Anterior cingulate cortex (tissue), 58 donors: ENCODE measurements at regions not wholly inside any gene's neighbourhood (a gene's known extent, or its start where the extent isn't known, plus 50 kb on each side); places are given as distances from the start of the nearest gene placed in this dataset.
"Not testable (repeated sequence)": the region's sequence is repeated elsewhere in the genome, so short reads cannot be mapped to it uniquely, and the experiment has no call there.

ENCODE experiments used
- DNase-seq, 58 donors: peaks; one replicate each; lab custom pipeline; 2025; lab: John Stamatoyannopoulos, UW

GRCh38 chr1:87398641-87399040 is 70.0 kb downstream of the LMO4 start:
- DNase-seq = no peak

DNA sequence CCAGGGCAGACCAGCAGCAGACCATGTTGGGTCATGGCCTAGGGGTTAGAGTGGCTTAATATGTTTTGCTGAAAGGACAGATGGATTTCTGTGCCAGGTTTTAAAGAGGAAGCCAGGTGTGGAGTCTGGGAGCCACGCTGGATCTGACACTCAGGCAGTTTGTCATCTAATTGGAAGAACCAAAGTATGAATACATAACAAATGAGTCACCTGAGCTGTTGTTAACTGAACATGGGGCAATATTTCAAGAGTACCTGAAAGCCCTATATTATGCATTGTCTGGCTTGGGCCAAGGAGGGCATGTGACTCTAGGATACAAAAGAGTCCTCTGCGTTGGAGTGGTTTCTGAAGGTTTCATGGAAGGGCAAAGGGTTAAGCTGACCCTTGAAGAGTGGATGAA is 70.6 kb downstream of the LMO4 start:
- DNase-seq = peak in 1 of 58 donors; percentile 1

DNA sequence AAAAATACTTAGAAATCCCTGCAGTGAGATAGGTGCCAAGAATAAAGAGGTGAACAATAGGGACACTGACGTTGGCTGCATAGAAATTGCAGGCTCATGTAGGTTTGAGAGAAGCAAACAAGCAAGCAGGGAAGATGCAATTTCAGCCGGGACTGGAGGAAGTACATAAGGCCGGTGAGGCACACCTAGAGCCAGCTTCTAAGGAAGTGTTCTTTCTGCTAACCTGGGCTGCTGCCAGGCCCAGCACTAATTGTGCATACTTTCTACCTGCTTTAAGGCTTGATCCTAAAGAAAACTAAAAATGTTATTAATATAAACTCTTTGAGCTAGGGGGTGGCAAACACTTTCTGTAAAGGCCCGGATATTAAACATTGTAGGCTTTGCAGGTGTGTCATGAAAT is 71.0 kb downstream of the LMO4 start:
- no peak for DNase-seq

DNA sequence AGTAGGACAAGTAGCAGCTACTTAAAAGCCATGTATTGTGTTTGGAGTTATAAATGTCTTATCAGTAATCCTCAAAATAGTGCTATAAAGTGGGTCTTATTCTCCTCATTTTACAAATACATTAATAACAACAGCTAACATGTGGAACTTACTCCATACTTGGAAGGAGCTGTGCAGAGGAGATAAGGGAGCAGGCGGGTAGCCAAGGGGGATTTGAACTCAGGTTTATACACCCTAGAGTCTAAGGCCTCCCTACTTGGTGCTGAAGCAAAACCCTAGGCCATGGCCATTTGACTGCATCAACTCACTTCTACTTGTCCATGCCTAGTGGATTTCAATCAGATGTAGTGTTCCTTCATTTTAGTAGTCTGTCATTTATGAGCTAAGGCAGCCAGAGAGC is 72.1 kb downstream of the LMO4 start:
- DNase-seq = no peak

GRCh38 chr1:87402241-87403002 is 73.7 kb downstream of the LMO4 start:
- no peak for DNase-seq

DNA sequence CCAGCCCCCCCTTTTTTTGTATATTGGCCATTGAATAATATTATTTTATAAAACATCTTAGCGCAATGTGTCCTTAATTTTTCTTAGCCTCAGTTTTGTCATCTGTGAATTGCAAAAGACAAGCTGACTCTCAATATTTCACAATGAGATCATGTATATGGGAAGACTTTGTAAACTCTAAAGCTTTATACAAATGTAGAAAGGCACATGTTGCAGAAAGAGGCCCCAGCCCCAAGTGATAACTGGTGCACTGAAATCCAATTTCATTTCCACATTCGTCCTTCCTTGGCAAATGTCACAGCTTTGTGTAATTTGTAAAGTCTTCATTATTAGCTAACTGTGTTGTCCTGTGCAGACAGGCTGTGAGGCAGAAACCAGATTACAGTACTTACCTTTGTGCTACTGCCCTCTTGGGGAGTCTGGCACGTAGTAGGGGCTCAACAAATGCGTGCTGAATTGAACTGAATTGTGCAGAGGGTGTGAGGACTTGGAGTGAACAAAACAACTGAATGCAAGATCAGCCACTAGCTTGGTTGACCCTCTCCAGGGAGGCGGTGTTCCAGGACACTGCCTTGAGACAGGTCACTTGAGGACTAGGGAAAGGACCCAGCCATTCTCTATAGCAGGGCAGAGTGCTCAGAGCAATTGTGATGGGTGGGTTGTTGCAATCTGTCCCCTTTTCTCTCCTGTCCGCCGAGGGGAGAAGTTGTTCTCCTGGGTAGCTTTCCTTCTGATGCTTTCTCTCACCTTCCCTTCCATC is 74.6 kb downstream of the LMO4 start:
- no peak for DNase-seq

GRCh38 chr1:87404296-87404695 is 75.6 kb downstream of the LMO4 start:
- no peak for DNase-seq

DNA sequence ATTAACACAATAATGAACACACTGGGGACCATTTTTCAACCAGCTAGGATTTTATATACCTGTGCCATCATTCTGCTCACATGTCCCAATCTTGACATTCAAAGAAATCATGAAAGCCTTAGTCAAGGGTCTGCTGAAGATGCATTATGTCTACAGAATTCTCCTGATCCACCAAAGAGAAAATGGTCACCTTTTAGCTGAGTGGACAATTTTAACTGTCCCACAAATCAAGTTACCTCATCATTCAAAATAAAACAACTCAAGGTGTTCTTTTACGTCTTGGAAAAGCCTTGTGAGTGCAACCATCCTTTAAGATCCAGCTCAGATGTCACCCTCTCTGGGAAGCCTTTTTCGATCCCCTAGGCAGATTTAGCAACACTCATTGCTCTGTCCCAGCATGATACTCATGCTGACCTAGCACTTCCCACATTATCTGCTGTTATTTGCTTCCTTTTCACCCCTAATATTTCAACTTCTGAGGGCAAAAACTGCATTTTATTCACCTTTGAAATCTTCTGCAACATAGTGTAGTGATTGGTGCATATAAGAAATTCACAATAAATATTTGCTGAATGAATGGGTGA is 80.1 kb downstream of the LMO4 start:
- no peak for DNase-seq

GRCh38 chr1:87410776-87411480 is 82.2 kb downstream of the LMO4 start:
- DNase-seq = peak in 56 of 58 donors; percentile 6 to 96 (median 81)

DNA sequence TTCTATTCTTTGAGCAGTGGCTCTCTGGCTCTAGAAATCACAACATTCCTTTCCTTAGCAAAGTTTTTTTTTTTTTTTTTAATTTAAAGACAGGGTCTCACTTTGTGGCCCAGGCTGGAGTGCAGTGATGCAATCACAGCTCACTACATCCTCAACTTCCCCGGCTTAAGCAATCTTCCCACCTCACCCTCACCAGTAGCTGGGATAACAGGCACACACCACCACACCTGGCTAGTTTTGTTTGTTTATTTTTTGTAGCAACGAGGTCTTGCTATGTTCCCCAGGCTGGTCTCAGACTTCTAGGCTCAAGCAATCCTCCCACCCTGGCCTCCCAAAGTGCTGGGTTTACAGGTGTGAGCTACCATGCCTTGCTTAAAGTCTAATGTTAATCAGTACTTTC is 85.2 kb downstream of the LMO4 start:
- DNase-seq = not testable (repeated sequence)

- peak in 1 of 58 donors; percentile 11 for DNase-seq
These were observed 89.4 kb downstream of the LMO4 start for GRCh38 chr1:87418048-87418447.

DNA sequence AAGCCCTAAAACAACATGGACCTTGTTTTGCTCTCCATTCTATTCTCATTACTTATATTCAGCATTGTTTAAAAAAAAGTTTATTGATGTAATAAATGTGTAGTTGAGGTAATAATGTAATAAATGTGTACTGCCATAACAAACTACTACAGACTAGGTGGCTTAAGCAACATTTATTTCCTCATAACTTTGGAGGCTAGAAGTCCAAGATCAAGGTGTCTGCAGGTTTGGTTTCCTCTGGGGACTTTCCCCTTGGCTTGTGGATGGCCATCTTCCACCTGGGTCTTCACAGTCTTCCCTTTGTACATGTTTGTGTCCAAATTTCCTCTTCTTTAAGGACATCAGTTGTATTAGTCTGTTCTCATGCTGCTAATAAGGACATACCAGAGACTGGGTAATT is 93.1 kb downstream of the LMO4 start:
- DNase-seq = no peak

DNA sequence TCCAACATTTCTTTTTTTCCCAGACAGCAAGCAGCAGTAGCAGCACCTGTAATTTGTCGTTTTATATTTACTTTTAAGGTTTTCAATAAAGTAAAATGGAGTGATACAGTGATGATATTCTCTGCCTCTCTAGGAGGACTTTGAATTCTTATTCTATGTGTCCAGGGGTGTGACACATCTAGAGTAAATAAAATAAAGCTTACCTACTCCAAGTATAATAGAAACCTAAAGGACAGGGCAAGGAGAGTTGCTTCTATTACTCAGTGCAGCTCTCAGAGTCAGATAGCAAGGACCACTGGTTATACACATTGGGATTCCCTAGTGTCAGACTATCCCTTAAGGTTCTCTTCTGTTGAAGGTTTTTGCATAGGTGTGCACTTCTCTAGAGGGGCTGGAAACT is 95.9 kb downstream of the LMO4 start:
- no peak for DNase-seq

- peak in 21 of 58 donors; percentile 4 to 35 (median 10) for DNase-seq
These were observed 98.0 kb downstream of the LMO4 start for GRCh38 chr1:87426463-87427249.

GRCh38 chr1:87428367-87428766 is 99.7 kb downstream of the LMO4 start:
- no peak for DNase-seq

DNA sequence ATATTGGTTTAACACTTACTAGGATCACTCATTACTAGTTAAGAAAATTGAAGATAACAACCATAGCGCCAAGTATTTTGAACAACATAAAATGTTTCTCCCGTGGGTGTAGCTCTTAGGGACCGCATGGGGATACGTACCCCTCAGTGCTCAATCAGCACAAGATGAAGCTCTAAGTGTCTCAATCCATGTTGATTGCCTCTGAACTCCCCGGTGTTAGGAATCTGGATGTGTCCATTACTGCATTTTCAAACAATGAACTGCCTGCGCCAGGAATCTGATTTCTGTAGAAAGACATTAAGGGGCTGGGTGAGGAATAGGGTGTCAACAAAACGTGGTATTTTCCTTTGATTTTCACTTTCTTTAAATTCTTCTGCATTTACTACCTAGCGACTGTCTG is 100.2 kb downstream of the LMO4 start:
- no peak for DNase-seq

DNA sequence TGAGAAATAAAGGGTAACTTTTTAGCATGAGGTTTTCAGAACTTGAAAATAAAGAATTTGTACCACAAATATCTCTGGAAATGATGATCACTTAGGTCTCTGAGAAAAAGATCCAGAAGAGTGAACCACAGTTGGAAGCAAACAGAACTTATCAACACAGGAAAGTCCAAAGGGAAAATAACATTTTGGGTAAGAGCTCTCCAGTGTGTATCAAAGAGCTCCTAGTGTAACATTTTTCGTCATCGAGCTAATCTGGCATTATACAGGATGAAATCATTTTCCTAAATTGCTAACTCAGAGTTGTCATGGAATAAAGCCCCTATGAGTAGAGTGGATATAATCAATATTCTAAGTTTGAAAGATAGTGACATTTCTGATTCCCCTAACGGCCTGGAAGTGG is 104.0 kb downstream of the LMO4 start:
- no peak for DNase-seq

DNA sequence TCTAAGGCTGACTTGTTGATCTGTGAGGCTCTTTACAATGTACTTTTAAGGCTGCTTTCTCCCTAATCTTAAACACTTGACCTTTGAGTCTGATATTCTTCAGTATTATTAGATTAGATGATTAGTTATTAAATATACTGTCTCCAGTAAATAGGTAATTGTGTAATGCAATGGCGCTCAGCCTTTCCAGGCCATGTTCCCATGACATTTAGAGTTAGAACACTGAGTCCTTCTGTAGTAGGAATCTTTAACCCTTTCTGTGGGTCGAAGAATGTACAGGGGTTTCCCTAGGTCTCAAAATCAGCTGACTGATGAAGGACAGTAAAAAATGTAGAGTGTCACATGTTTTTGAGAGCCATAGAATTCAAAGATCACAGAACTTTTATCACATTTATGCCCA is 104.4 kb downstream of the LMO4 start:
- DNase-seq = not testable (repeated sequence)

DNA sequence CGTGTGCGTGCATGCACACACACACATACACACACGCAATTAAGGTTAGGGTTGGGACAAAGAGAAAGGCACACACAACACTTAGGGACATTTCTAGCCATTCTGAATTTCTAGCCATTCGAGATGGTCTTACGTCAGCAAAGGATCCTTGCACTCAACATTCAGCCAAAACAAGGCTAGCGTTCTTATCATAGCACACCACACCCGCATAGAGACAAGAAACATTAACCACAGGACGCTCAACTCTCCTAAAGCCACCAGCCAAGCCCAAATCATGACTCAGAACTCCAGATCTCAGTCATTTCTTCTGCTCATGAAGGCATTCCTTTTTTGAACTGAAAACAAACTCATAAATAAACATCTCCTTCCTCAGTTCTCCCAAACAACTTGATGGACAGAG is 106.8 kb downstream of the LMO4 start:
- DNase-seq = no peak

- peak in 2 of 58 donors; percentile 6 to 9 for DNase-seq
These were observed 107.4 kb downstream of the LMO4 start for GRCh38 chr1:87436115-87436514.
